SK-N-MC (cell line): ENCODE measurements at regions not wholly inside any gene's neighbourhood (a gene's known extent, or its start where the extent isn't known, plus 50 kb on each side); places are given as distances from the start of the nearest gene placed in this dataset.

Source experiments
- EZH2 ChIP-seq: fragments of 200-600 bp; sonication (generic); IDR thresholded peaks from one replicate; pipeline ENCODE4 v1.6.1; 2017; ENCODE audit warnings: antibody characterized with exemption
- FOXP2 ChIP-seq: optimal IDR thresholded peaks from 2 replicates; pipeline ENCODE3; 2011; ENCODE audit warnings: mild to moderate bottlenecking, moderate library complexity; ENCODE audit not compliant: insufficient read depth; ENCODE audit errors: extremely low read length, control extremely low read depth
- POLR2AphosphoS5 ChIP-seq: IDR thresholded peaks from 2 replicates; pipeline ENCODE4 v1.6.1; 2012; ENCODE audit warnings: mild to moderate bottlenecking, low read depth, low read length, borderline replicate concordance

- TF ChIP-seq EZH2 (no peak), POLR2AphosphoS5 (no peak), FOXP2 (no peak)
Measured at GRCh38 chr4:153060196-153060595, 124.1 kb downstream of the FHDC1 start.
